ENCODE measurements at regions not wholly inside any gene's neighbourhood (a gene's known extent, or its start where the extent isn't known, plus 50 kb on each side); places are given as distances from the start of the nearest gene placed in this dataset.

GRCh38 chr12:107331471-107331870, 238.1 kb upstream of the CRY1 start:
- Histone ChIP-seq H3K79me2 (peaks cover 84% of the 10 kb centered on the region), H3K9ac (no peak overlapping the region), H3K27me3 (ENCODE audit: control insufficient read depth, insufficient read depth, low read length) (no peaks in the 10 kb centered on the region), H3K4me1 (peaks cover 23% of the 10 kb centered on the region), H2AFZ (no peak overlapping the region), H3K4me2 (ENCODE audit: low read length) (no peak overlapping the region), H3K9me3 (ENCODE audit: control insufficient read depth, low read length) (no peaks in the 10 kb centered on the region), H3K27ac (no peak overlapping the region), H3K36me3 (ENCODE audit: control insufficient read depth, insufficient read depth, low read length) (no peaks in the 10 kb centered on the region), H3K4me3 (ENCODE audit: low read depth, low read length) (no peak overlapping the region)
- no peak for TF ChIP-seq CTCF (IDR thresholded peaks at IDR 0.05)

DNA sequence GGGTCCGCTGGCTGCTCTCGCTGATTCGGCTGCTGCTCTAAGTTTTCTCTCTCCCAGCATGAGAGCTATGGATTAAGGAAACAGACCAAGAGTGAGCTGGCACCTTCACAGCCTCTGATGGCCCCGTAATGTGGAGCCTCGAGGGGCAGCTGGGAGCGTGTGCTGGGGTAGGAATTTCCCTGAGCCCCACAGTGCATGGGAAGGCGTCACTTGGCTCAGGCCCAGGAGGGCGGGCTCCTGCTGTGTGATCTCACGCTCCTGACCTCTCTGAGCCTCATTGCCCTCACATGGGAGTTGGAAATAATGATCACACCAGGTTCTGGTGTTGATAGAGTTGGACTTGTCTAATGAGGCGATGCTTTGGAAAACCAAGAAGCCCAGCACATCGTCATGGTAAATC, 238.6 kb upstream of the CRY1 start:
- Histone ChIP-seq H3K9ac (no peak overlapping the region), H3K36me3 (ENCODE audit: control insufficient read depth, insufficient read depth, low read length) (no peaks in the 10 kb centered on the region), H3K27ac (no peak overlapping the region), H3K4me3 (ENCODE audit: low read depth, low read length) (no peak overlapping the region), H3K79me2 (peaks cover 84% of the 10 kb centered on the region), H2AFZ (no peak overlapping the region), H3K4me2 (ENCODE audit: low read length) (no peak overlapping the region), H3K9me3 (ENCODE audit: control insufficient read depth, low read length) (no peaks in the 10 kb centered on the region), H3K4me1 (peaks cover 19% of the 10 kb centered on the region), H3K27me3 (ENCODE audit: control insufficient read depth, insufficient read depth, low read length) (no peaks in the 10 kb centered on the region)
- no peak for TF ChIP-seq CTCF (IDR thresholded peaks at IDR 0.05)

GRCh38 chr12:107332743-107333142, 239.4 kb upstream of the CRY1 start:
- H3K79me2 ChIP-seq: peaks cover 82% of the 10 kb centered on the region
- no peak for TF ChIP-seq CTCF (IDR thresholded peaks at IDR 0.05)
- no peak overlapping the region for H3K27ac ChIP-seq
- no peak overlapping the region for H3K4me2 ChIP-seq (ENCODE audit: low read length)
- H3K9ac ChIP-seq: no peak overlapping the region
- no peaks in the 10 kb centered on the region for H3K9me3 ChIP-seq (ENCODE audit: control insufficient read depth, low read length)
- H3K4me1 ChIP-seq: peaks cover 19% of the 10 kb centered on the region
- no peaks in the 10 kb centered on the region for H3K27me3 ChIP-seq (ENCODE audit: control insufficient read depth, insufficient read depth, low read length)
- no peak overlapping the region for H3K4me3 ChIP-seq (ENCODE audit: low read depth, low read length)
- no peaks in the 10 kb centered on the region for H3K36me3 ChIP-seq (ENCODE audit: control insufficient read depth, insufficient read depth, low read length)
- no peak overlapping the region for H2AFZ ChIP-seq

GRCh38 chr12:107335802-107336570, 242.6 kb upstream of the CRY1 start:
- H3K36me3 ChIP-seq (ENCODE audit: control insufficient read depth, insufficient read depth, low read length): no peaks in the 10 kb centered on the region
- H3K4me2 ChIP-seq (ENCODE audit: low read length): no peak overlapping the region
- no peak overlapping the region for H3K27ac ChIP-seq
- H3K27me3 ChIP-seq (ENCODE audit: control insufficient read depth, insufficient read depth, low read length): no peaks in the 10 kb centered on the region
- H2AFZ ChIP-seq: no peak overlapping the region
- TF ChIP-seq CTCF (IDR thresholded peaks at IDR 0.05): no peak
- no peak overlapping the region for H3K9ac ChIP-seq
- H3K9me3 ChIP-seq (ENCODE audit: control insufficient read depth, low read length): no peaks in the 10 kb centered on the region
- H3K4me3 ChIP-seq (ENCODE audit: low read depth, low read length): no peak overlapping the region
- peaks cover 9% of the 10 kb centered on the region for H3K4me1 ChIP-seq
- H3K79me2 ChIP-seq: peaks cover 83% of the 10 kb centered on the region

DNA sequence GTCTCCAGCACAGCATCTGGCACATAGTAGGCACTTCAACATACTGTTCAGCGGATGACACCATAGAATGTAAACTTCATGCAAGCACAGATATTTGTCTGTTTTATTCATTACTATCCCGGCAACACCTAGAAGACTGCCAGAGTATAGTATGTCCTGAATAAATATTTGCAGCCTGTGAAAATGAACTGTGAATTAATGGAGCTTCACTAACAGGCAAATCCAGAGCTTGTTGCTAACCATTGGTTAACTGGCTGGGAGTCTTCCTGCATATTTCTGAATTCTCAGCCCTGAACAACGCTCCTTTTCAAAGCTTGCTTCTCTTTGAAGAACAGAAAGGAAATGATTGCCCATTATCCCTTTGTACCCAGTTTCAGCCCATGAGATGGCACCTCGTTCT, 243.3 kb upstream of the CRY1 start:
- no peak overlapping the region for H3K27ac ChIP-seq
- no peak overlapping the region for H3K4me3 ChIP-seq (ENCODE audit: low read depth, low read length)
- no peak for TF ChIP-seq CTCF (IDR thresholded peaks at IDR 0.05)
- peaks cover 83% of the 10 kb centered on the region for H3K79me2 ChIP-seq
- H3K4me2 ChIP-seq (ENCODE audit: low read length): no peak overlapping the region
- H2AFZ ChIP-seq: no peak overlapping the region
- H3K27me3 ChIP-seq (ENCODE audit: control insufficient read depth, insufficient read depth, low read length): no peaks in the 10 kb centered on the region
- H3K4me1 ChIP-seq: peaks cover 6% of the 10 kb centered on the region
- no peaks in the 10 kb centered on the region for H3K9me3 ChIP-seq (ENCODE audit: control insufficient read depth, low read length)
- no peak overlapping the region for H3K9ac ChIP-seq
- H3K36me3 ChIP-seq (ENCODE audit: control insufficient read depth, insufficient read depth, low read length): no peaks in the 10 kb centered on the region
